DMS 273 treated with DMSO at 0.1 percent for 48 hours (cell line): ENCODE measurements at regions not wholly inside any gene's neighbourhood (a gene's known extent, or its start where the extent isn't known, plus 50 kb on each side); places are given as distances from the start of the nearest gene placed in this dataset.
A peak's percentile ranks its signal among the peaks of the same experiment; 100 is the strongest.
"Not testable (repeated sequence)": the region's sequence is repeated elsewhere in the genome, so short reads cannot be mapped to it uniquely, and the experiment has no call there.

Source experiments
- DNase-seq: peaks from one replicate; lab custom pipeline; 2025; lab: John Stamatoyannopoulos, UW

DNA sequence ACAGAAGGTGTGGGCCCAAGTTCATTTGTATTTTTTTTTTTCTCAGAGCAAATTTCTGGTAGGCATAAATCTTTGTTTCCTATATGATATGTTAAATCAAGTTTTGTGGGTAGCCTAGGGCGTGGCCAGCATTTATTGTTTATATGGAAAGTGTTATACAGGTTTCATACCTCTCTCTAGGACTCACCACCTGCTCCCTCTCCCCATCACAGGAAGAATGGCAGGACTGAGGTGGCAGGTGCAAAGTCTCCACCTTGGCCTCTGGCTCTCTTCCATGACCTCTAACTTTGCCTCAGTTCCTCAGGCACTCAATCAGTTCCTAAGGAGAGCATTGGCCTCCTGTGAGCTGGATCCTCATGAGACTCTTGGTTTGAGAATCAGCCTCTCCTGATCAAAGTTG lies 172.3 kb upstream of the TSC22D1 start:
- no peak for DNase-seq

DNA sequence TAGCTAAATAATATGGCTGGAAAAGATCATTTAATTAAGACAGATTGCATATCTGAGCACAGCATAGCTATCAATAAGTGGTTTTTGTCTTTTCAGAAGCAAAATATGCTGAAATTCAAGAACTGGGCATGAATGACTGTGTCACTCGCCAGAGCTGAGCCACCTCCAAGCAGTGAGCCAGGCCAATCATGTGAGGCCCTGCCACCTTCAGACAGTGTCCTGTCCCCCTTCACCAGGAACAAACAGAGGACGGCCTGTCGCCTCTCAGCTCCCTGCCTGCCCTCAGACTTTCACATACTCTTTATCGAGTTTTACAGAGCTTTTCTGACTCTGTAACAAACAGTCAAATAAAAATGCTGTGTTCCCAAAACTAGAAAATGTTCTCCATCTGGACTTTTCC lies 171.0 kb upstream of the TSC22D1 start:
- DNase-seq, result no peak

DNA sequence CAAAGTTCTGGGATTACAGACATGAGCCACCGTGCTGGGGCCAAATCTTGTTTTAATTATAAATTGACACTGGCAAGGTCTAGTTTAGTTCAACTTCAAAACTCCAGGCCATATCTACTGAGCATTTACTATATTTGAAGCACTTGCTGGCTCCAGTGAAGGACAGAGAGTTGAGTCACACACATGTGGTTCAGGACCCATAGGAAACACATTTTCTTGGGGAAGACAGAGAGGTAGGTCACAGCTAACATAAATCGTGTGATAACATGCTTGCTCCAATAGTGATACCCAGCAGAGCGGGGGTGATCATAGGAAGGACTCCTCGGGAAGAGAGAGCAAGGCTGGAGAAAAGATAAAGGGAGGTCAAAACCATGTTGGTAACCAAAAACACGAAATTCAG lies 170.6 kb upstream of the TSC22D1 start:
- no peak for DNase-seq

DNA sequence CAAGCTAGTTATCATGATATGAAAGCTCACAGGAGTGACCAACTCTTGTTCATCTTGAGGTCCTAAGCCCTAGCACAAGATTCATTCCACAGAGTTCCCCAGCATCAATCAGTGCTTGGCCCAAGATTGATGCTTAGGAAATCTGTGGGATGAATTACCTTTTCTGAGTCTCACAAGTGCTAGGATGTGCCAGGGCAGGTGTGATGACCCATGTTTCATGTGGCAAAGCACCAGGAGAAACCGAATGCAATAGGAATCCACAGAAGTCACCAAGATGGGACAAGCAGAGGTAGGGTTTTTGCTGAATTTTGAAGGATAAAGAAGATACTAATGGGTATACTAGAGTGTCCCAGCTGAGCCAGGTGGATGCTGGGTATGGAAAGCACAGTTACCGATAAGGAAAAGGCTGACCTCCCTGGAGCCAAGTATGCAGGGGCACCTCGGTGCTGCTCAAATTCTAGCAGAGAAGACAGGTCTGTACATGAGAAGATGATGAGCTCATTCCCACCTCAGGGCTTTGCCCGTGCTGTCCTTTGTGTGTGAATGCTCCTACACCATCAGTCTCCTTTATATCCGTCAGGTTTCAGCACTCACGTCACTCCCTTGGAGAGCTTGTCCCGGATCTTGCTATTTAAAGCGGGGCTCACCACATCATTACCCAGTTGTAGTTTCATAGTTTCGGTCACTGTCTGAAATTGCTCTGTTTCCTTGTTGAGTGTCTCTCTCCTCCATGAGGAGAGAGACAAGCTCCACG lies 168.9 kb upstream of the TSC22D1 start:
- no peak for DNase-seq

DNA sequence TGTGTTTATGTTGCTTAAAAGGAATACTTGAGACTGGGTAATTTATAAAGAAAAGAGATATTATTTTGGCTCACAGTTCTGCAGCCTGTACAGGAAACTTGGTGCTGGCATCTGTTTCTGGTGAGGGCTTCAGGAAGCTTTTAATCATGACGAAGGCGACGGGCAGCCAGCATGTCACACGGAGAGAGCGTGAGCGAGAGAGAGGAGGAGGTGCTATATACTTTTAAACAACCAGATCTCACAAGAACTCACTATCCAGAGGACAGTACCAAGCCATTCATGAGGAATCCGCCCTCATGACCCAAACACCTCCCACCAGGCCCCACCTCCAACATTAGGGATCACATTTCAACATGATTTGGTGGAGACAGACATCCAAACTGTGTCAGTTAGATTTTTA lies 163.4 kb upstream of the TSC22D1 start:
- DNase-seq, result no peak

DNA sequence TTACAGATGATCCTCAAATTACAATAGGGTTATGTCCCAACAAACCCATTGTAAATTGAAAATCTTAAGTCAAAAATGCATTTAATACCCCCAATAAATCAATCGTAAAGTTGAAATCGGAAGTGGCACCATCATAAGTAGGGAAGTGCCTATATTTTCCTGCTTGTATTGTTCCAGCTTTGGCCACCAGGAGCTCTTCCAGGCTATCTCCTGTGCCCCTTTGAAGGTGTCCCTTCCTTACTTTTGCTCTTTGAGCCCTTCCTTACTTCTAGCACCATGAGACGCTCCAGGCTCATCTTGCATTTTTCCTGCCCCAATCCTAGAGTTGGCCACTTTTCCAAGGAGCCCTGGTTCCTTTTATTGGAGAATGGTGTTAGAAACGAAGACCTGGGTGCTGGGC lies 163.0 kb upstream of the TSC22D1 start:
- no peak for DNase-seq

DNA sequence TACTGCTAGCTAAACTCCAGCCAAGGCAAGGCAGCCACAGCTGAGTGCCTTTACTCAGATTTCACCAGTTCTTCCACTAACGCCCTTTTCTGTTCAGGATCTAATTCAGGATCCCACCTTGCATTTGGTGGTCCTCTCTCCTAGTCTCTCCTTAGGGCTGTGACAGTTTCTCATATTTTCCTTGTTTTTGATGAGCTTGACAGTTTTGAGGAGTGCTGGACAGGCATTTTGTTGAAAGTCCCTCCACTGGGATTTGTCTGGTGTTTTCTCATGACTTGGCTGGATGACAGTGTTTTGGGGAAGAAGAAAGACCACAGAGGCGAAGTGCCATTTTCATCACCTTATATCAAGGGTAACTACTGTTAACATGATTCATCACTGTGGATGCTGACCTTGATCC lies 162.3 kb upstream of the TSC22D1 start:
- no peak for DNase-seq

DNA sequence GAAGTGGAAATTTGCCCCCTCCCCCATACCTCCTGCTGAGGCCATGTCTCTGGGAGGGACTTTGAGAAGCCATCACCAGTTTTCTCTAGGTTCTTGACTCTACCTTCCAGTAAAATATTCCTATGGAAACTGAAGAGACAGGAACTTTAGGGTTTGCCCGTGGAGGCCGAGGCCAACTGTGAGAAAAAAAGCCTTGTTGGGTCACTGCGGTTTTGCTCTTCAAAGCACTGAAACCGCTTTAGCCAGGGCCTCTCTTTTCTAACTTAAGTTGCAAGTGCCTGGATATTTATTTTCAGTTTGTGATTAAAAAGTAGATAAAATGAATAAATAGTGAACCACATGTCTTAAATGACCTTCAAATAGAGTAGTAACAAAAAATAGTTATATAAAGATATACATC lies 159.7 kb upstream of the TSC22D1 start:
- no peak for DNase-seq

DNA sequence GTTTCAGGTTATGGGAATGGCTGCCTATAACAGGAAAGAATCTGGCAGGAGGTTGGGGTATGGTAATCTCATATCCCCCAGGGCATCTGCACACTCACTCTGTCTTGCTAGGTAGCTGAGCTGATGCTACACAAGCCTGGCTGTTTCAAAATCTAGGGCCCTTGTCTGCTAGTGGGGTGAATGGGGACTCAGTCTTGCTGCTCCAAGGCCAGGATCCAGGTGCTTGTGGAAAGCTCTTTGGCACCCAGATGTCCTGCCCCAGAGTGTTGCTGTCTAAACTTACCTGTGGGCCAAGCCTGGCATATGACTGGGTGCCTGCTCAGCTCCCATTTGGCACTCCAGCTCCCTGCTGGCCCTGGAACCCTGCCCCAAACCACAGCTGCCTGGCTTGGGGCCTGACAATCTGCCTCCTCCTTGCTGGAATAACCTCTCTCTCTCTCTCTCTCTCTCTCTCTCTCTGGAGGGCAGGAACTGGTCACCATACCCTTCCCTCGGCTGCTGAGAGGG lies 158.1 kb upstream of the TSC22D1 start:
- peak; percentile 90 for DNase-seq

DNA sequence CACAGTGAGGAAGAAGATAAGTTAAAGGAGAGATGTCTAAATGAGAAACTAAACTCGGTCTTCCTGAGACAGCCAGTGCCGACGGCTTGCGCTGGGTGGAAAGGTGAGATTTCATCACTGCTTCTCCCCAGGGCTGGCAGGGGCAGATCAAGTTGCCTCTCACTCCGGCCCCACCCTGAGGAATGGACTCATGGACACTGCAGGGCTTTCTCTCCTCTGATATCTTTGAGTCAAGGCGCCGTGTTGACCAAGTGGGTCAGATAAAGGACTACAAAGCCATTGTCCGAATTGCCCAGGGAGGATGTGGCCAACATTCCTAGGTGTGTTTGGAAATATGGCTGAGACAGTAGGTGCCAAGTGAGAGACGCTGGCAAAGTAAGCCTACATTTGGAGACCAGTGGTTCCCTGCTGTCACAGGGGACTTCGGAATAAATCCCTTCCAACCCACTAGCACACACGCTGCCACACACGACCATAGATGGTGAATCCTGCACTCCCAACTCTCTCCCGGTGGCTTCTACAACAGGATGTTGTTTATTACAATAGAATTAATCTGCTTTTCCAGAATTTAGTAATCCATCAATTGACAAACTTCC lies 156.5 kb upstream of the TSC22D1 start:
- DNase-seq, result no peak

DNA sequence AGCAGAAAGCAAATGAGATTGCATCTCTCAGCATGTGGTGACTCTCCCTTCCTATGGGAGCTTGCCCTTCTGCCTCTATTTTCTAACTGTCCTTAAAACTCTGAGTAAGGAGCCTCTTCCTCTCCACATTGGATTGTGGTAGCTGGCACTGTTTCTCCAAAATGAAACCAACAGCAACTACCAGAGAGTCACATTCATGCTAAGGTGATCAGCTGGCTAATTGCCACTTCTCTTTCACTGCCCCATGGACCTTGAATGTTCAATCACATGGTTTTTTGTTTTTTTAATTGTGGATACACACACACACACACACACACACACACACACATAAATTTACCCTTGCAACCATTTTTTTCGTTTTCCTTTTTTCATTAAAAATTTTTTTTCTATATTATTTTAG lies 154.7 kb upstream of the TSC22D1 start:
- no peak for DNase-seq

DNA sequence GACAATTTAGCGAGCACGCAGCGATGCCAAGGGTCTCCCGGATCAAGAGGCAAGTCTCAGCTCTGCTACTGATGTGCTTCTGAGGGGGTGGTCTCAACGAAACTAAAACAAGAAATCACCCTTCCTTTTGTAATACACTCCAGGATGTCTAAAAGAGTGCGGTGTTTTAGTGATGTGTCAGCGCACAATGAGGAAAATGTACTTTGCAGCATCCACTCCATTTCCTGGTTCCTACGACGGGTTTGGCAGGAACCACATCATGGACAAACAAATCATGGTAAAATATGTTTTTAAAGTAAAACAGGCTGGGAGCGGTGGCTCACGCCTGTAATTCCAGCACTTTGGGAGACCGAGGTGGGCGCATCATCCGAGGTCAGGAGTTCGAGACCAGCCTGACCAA lies 154.0 kb upstream of the TSC22D1 start:
- DNase-seq, result no peak

DNA sequence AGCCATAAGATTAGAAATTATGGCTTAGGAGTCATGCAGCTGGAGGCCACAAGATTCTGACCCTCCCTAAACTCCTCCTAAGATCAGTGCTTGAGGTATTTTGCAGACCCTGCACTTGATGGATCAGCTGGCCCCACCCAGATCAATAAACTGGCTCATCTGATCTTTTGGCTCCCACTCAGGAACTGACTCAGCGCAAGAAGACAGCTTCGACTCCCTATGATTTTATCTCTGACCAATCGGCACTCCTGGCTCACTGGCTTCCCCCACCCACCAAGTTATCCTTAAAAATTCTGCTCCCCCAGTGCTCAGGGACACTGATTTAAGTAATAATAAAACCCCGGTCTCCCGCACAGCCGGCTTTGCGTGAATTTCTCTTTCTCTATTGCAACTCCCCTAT lies 151.5 kb upstream of the TSC22D1 start:
- not testable (repeated sequence) for DNase-seq

DNA sequence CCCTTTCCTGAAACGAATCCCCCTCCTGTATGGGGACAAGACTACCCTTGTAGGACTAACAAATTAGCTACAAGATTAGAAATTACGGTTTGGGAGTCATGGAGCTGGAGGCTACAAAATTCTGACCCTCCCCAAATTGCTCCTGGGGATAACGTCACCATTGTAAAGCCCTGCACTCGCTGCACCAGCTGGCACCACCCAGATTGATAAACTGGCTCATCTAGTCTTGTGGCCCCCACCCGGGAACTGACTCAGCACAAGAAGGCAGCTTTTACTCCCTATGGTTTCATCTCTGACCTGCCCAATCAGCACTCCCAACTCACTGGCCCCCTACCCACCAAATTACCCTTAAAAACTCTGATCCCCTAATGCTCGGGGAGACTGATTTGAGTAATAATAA lies 150.6 kb upstream of the TSC22D1 start:
- peak; percentile 29 for DNase-seq

DNA sequence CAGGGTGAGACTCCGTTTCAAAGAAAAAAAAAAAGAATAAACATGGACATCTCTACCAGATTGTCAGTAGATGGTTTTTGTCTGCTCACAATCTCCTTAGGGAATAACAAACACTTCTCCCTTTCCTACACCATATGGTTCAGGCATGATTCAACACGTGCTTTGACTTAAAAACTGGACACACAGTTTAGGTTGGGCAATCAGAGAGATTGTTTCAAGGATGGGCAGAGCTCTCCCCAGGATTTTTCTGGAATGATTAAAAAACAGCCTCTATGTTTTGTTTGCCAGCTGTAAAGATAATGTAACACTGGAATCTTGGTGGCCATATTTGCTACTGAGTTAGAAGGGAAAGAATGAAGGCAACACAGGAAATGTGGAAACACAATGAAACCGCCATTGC lies 150.1 kb upstream of the TSC22D1 start:
- DNase-seq, result peak; percentile 81

DNA sequence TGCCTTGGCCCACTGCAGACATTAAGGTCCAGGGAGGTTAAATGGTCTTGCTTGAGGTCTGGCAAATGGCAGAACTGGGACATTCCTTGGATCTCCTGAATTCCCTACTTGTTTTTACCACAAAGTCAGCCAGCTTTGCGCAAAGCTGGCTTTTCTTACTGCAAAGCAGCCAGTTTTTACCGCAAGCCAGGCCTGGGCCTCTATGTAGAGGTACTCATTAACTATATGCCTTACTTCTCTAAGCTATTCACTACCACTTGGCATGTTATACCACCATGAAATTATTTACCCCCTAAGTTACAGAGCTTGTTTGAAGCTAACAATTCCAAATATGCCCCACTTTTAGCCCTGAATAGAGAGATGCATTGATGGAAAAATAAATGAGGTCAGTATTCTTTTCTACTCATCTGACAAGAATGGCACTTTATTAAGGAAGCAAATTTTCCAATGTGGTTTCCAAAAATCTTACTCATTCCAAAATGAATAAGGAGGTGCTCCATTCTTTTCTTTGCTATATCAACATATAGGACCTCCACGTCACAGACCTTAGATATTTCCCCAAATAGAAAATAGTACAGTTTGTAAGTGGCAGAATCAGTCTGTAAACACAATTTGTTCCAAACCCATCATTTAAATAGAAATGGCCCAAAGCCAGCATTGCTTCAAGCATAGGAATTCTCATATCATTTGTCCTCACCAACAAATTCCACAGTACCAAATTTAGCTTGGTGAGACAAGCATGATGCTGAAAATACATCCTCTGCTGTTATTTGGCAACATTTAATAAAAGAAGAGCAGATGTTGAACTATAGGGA lies 143.9 kb upstream of the TSC22D1 start:
- no peak for DNase-seq

DNA sequence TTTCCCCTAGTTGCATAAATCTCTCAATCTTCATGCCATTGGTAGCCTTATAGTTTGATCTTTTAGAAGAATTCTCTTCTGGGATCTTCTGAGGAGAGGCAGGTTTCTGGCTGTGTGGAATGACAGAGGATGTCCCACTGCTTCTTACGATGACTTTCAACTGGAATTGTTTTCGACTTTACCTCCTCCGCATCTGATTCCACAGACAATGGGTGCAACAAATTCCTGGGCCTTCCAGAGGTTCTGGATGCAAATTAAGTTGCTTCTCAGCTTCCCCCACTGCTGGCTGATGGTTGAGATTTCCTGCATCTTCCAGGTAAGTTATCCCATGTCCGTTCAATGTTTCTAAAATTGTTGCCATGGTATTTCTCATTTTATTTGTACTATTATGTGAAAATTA lies 142.3 kb upstream of the TSC22D1 start:
- no peak for DNase-seq

DNA sequence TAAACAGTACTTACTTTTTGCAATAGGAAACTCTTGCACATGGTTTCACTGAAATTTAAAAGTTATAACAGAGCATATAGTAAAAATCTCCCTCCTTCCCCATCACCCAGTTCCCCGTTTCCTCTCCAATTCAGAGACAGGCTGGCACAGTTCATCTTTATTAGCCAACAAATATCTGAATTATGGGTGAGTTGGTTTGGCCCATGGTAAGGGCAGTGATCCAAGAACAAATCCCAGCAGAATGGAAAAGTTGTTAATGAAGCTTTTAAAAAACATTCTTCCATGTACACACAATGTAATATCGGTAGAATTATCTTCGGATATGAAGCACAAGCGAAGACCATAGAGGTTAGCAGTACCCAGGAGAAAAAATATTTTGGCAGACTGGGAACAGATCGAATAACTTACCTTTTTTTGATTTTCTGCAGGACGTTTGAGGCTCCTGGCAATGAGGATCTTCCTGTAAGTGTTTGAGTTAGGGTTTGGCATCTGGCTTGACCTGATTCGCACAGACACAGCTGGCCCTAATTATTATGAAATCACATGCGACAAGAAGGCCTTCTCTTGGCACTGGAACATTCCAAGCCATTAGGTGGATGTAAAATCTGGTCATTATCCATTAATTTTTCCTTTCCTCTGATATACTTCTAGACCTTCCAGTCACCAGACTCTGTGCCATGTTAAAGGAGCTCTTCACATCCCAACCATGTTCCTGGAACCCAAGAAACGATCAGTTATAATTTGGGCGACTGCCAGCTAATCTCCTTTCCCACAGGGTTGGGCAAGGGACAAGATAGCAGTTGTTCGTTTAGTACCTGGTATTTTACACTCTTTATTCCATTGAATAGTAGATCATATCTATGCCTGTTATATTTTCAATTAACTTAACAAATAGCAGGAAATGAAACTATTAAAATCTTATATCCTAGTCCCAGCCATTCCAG lies 139.4 kb upstream of the TSC22D1 start:
- no peak for DNase-seq

DNA sequence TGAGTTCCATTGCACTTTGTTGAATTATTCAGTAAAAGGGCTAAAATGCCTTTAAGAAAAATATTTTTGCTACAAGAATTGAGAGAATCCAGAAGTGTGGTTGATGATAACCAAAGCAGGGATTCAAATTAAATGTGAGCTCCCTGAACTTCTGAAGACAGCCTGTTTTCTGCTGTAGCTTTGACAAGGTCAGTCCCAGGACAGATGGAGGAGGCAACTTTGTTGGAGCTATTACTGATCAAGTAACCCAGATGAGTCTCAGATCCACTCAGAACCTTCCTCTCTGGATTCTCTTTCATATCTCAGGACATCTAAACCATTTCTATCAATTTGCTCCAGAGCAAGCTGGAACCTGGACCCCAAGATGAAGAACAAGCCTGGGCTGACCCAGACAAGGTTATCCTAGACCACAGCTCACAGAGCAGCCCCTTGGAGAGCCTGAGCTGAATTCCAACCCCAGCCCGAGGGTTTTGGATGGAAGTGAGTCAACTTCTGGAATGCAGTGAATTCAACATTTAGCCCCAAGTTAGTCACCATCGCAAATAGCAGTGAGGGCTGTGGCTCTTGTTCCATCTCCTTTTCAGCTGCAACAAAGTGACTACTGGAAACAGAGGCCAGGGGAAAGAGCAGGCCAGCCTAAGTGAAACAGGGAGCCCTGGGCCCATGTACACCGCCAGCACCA lies 137.8 kb upstream of the TSC22D1 start:
- no peak for DNase-seq

DNA sequence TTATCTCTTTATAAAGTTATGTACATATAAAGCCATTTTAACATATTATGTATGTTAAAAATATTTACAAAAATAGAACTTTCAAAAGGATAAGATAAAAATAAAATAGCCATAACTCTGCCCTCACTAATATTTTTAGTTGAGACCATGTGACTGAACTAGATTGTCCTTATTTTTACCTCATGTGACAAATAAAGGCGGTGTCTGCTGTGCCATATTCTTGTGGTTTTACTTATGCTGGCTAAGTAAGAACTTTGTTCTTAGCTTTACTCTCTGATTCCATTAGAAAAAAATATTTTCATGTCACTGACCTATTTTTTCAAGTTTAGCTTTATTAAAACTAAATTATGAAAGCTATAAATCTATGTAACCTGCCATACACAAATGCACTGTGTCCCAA lies 135.6 kb upstream of the TSC22D1 start:
- no peak for DNase-seq

DNA sequence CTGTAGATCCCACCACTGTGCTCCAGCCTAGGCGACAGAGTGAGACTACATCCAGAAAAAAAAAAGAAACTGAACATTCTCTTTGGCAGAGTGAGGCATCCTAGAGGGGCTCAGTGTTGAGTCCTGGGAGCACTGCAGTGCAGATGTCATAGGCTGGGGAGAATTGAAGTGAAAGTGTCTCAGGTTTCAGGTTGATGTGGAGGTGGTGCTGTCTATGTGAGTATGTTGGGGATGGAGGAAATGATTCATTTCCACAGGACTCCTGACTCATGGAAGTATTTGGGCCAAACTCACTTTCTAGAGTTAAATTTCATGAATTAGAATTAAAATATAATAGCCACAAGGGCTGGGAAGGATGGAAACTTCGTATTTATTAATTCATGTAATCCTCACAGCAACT lies 134.4 kb upstream of the TSC22D1 start:
- DNase-seq, result no peak
